ENCODE measurements at regions not wholly inside any gene's neighbourhood (a gene's known extent, or its start where the extent isn't known, plus 50 kb on each side); places are given as distances from the start of the nearest gene placed in this dataset.

DNA sequence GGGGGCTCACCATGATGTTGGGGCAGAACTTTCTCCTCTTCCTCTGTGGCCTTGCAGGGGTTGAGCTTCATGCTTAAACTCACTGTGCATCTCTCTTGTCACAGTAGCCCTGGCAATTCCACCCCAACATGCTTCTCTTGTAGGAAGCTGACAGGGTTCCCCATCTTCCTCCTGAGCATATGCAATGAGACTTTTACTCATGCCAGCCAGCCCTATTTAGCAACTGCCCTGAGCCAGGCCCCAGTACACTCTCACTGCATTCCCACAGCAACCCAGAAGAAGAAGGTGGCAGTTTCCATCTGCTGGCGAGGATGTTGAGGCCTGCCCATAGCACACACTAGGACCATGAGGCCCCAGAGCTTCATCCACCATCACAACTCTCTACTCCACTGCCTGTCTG is 72.2 kb upstream of the TEX51 start:
- DNase-seq (ENCODE audit: low read depth, low spot score), result no peak

GRCh38 chr2:126827371-126827770 is 71.3 kb upstream of the TEX51 start:
- no peak for DNase-seq (ENCODE audit: low read depth, low spot score)

- no peak for DNase-seq (ENCODE audit: low read depth, low spot score)
Observed at GRCh38 chr2:126828051-126828450, 70.6 kb upstream of the TEX51 start.

- DNase-seq (ENCODE audit: low read depth, low spot score), result no peak
Observed at GRCh38 chr2:126828491-126828890, 70.2 kb upstream of the TEX51 start.

DNA sequence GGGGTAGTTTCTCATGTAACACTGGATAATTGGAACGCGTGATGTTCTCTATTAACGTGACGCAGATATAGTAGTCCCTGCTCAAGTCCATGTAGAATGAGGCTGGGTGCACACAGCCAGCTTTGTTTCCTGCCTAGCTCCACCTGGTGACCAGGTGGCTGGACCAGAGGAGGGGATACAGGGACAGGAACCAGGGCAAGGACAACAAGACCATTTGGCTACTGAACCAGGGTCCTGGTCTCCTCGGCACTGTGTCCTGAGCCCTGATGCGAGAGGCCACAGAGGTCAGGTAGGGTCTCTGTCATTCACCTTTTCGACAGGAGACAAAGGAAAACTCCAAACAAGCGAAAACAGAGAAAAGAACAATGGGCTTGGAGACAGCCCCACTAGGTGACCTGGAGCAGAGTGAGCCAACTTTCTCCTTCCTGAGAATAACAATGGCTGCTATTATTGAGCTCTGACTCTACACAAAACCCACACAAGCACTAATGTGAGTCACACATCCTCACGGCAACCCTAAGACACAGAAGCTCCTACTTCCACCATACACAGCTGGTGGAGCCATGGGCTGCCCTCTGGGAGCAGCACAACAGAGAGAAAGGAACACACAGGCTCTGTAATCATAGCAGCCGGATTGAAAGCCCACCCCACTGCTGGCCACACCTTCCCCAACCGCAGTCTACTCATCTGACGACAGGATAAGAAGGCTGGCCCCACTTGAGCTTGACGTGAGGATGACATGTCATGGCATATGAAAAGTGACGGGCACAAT is 67.3 kb upstream of the TEX51 start:
- no peak for DNase-seq (ENCODE audit: low read depth, low spot score)

- DNase-seq (ENCODE audit: low read depth, low spot score), result no peak
Observed at GRCh38 chr2:126832014-126832413, 66.7 kb upstream of the TEX51 start.

GRCh38 chr2:126832757-126833156 is 65.9 kb upstream of the TEX51 start:
- no peak for DNase-seq (ENCODE audit: low read depth, low spot score)

DNA sequence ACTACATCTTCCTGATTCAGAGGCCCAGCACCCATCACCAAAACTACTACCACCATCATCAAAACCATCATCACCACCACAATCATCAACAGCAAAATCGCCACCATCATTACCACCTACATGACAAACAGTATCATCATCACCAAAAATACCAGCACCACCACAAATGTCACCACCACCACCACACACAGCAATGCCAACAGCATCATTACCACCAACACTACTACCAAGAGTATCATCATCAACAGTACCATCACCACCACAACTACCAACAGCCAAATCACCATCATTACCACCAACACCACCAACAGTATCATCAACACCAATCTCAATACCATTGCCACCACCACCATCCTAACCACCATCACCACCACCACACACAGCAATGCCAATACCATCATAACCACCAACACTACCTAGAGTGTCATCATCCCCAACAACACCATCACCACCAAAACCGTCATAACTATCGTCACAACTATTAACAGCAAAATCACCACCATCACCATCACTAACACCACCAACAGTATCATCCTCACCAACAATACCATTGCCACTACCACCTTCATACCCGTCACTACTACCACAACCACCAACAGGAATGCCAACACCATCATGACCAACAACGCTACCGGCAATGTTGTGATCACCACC is 64.6 kb upstream of the TEX51 start:
- DNase-seq (ENCODE audit: low read depth, low spot score), result no peak

GRCh38 chr2:126835261-126835660 is 63.4 kb upstream of the TEX51 start:
- no peak for DNase-seq (ENCODE audit: low read depth, low spot score)

DNA sequence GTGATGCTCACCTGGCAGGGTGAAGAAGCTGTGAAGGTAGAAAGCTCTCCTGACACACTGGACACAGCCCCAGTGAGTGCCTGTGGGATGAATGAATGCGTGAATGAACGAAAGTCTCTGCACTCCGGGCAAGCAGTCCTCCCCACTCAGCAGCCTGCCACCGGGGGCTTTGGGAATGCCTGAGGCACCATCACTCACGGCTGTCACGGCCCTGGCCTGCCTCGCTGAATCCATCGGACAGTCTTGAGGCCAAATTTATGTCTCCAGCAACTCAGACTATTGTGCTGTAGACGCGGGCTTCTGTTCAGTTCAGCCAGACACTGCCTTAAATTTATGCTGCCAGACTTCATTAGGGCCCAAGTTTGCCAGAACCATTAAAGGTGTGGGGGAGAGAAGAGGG is 62.9 kb upstream of the TEX51 start:
- no peak for DNase-seq (ENCODE audit: low read depth, low spot score)

DNA sequence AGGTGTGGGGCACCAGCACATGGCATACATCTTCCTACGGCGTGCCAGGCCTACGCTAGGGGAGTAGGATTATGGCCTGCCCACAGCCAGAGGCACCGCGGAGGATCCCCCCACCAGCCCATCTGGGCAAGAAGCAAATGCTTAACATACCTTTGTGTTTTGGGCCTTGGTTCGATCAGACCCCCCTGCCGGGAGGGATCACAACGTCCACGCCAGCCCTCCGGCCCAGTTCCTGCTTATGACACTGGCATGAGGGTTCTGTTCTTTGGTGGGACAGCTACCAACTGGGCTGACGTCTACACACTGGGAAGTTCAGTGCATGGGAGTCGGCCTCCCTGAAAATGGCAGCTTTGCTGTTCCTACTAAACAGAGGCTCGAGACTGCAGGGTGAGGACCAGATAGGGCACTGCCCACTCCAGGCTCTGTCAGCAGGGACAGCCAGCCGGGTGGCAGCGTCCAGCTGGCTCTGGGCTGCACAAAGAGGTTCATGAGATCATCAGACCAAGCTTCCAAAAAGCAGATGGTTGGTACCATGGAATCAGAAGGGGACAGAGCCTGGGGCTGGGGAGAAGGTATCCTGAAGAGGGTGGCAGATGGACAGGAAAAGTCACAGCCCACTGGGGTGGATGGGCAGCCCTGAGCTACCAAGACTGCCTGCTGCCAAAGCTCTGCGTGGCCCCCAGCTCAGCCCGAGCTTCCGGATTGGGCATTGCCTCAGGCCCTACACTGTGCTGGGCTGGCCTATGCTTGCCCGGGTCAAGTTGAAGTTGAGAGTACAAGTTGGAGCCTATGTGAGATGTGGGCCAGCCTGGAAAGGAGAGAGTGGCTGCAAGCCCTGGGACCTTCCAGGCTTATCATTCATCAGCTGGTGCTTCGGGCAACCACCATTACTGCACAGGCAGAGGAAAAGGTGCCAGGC is 61.7 kb upstream of the TEX51 start:
- DNase-seq (ENCODE audit: low read depth, low spot score), result no peak

DNA sequence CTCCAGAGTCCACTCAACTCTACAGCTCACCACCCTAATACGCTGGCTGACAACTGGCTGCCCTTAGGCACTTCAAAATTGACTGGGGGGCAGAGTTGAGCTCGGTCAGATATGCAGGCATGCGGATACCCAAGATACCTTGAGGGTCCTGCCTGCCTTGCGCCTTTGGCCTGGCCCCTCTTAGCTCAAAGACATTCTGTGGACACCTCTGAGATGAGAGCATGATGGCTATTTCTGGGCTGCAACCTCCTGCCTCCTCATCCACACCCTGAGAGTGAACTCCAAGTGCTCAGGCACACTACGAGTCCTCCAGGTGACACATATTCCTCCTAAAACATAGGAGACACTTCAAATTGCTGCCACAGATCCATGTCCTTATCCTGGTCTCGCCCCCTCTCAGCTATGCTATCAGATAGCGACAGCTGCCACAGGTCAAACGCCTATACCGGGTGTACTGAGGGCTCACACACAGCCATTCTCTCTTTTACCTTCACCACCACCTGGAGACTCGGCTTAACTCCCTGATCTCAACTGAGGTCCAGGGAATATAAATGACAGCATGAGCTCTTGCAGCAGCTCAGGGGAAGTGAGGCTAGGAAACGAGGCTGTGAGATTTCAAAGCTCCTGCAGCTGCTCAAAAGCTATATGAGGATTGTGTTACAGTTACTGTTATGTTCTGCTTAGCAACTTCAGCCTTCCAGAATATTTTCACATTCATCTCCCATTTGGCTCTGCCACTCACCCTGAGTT is 60.5 kb upstream of the TEX51 start:
- no peak for DNase-seq (ENCODE audit: low read depth, low spot score)

DNA sequence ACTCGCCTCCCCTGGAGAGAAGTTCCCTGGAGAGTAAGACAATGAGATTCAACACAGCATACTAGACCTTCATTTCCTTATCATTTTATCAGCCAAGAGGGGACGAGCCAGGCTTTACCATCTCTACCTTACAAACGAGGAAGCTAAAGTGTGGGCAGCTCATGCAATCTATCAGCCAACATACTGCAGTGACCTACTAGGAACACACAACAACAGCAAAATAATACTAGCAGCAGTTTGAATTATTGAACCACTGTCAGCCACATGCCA is 60.0 kb upstream of the TEX51 start:
- DNase-seq (ENCODE audit: low read depth, low spot score), result no peak

DNA sequence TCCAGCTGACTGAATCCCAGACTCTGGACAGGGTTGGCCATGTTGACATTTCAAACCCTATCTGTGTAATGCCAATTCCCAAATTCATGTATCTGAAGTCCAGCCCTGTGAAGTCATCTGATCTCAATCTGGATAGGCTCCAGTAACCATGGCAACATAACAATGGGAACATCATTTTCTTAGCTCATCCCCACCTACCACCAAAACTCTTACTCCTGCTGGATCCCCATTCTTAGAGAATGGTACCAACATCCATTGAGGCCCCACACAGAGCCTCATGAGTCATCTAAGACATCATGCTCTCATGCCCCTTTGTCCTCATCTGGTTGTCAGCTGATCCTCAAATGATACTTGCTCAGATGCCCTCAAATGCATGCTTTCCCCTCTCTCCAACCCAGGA is 58.9 kb upstream of the TEX51 start:
- DNase-seq (ENCODE audit: low read depth, low spot score), result no peak

DNA sequence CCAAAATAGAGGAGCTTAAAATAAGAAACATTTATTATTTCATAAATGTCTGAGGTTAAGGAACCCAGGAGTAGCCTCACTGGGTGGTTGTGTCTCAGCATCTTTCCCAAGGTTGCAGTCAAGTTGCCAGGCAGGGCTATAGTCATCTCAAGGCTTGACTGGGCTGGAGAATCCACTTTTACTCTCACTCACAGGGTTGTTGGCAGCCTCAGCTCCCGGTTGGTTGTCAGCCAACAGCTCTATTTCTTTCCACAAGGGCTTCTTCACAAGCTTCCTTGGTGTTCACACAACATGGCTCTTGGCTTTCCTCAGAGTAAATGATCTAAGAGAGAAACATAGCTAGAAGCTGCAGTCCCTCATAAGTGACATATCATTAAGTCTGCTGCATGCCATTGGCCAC is 55.6 kb upstream of the TEX51 start:
- DNase-seq (ENCODE audit: low read depth, low spot score), result no peak

DNA sequence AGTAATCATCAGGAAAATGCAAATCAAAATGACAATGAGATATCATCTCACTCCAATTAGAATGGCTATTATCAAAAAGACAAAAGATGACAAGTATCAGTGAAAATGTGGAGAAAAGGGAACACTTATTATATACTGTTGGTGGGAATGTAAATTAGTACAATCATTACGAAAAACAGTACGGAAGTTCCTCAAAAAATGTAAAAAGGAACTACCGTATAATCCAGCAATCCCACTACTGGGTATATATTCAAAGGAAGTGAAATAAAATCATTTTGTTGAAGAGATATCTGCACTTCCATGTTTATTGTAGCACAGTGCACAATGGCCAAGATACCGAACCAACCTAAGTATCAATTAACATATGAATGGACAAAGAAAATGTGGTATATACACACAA is 52.4 kb upstream of the TEX51 start:
- no peak for DNase-seq (ENCODE audit: low read depth, low spot score)
